Activated T-helper 17 cell treated with anti-CD3 and anti-CD28 coated beads, Interleukin-2, amount 50 U/mL, for 72 hours (primary cell): ENCODE measurements at regions not wholly inside any gene's neighbourhood (a gene's known extent, or its start where the extent isn't known, plus 50 kb on each side); places are given as distances from the start of the nearest gene placed in this dataset.

Experiments
- ATAC-seq: fragments of 150-1000 bp; cut with Tn5 transposase; replicated peaks from 2 replicates; pipeline ENCODE4 v1.10.0; 2021; ENCODE audit warnings: mild to moderate bottlenecking, moderate library complexity
- H3K27ac Mint-ChIP-seq: one replicate; pipeline ENCODE4 v1.8.0; 2022; ENCODE audit warnings: mixed read lengths
- H3K27me3 Mint-ChIP-seq: one replicate; pipeline ENCODE4 v1.8.0; 2022; ENCODE audit warnings: mixed read lengths
- H3K36me3 Mint-ChIP-seq: one replicate; pipeline ENCODE4 v1.8.0; 2022; ENCODE audit warnings: low read depth, mild to moderate bottlenecking, mixed read lengths
- H3K4me1 Mint-ChIP-seq: one replicate; pipeline ENCODE4 v1.8.0; 2022; ENCODE audit warnings: mixed read lengths
- H3K4me3 Mint-ChIP-seq: one replicate; pipeline ENCODE4 v1.8.0; 2022; ENCODE audit warnings: mild to moderate bottlenecking, mixed read lengths
- H3K9me3 Mint-ChIP-seq: one replicate; pipeline ENCODE4 v1.8.0; 2022; ENCODE audit warnings: mixed read lengths

DNA sequence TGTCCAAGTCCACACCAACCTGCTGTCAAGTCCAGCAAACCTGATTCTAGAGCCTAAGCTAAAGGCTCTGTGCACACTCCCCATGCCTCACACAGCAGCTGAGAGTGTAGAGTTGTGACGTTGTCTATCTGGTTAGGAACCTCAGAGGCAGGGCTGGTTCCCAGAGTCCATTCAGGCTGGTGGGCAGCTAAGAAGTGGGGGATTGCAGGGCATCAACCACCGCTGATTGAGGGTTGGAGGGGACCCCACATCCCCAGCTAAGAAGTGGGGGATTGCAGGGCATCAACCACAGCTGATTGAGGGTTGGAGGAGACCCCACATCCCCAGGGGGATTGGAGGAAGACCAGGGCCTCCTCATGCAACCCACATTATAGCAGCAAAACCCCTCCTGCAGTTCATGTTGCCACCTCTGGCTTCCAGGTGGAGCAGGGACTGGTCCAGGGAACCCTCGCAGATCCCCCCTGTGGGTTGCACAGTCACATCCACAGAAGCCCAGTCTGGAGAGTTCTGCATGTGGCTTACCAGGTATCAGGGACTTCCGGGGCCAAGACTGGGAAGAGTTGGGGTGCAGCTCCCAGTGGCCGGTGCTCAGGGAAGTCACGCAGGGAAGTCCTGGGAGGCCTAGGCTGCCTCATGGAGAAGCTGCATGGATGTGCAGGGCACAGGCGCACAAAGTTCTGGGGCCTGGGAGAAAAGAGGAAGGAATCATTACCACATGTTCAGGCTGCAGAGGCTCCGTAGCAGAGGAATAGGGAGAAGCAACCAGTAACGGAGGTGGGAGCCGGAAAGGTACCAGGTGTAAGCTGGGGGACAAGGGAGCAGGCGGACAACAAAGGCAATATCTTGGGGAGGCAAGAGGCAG, 71.4 kb upstream of the PCSK6 start:
- Mint-ChIP-seq H3K27ac (no peak overlapping the region), H3K9me3 (no peaks in the 10 kb centered on the region)

DNA sequence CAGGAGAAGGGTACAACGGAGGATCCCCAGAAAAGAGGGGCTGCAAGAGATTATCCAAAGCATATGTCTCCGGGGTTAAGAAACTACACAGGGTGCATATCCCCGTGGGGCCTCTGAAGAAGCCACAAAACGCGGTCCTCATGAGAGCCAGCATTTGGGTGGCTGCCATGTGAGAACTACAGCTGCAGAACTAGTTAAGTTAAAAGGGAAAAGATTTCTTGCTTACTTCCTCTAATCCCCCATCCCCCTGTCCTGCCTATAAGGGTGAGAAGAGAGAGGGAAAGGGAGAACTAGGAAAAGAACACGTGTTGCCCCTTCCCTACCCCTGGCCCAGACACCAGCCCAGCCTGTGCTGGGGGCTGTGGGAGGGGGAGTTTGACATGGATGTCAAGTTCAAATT, 70.4 kb upstream of the PCSK6 start:
- H3K4me3 Mint-ChIP-seq, result no peak overlapping the region
- no peaks in the 10 kb centered on the region for H3K4me1 Mint-ChIP-seq
- ATAC-seq, result no peak
- no peak overlapping the region for H3K27ac Mint-ChIP-seq
- H3K36me3 Mint-ChIP-seq, result no peaks in the 10 kb centered on the region
- no peaks in the 10 kb centered on the region for H3K9me3 Mint-ChIP-seq
- H3K27me3 Mint-ChIP-seq, result peaks cover 19% of the 10 kb centered on the region

More for the DNA sequence above, 71.4 kb upstream of the PCSK6 start:
- no peak for ATAC-seq
- Mint-ChIP-seq H3K4me3 (no peak overlapping the region), H3K4me1 (no peaks in the 10 kb centered on the region), H3K27me3 (peaks cover 19% of the 10 kb centered on the region), H3K36me3 (no peaks in the 10 kb centered on the region)

GRCh38 chr15:101558221-101558941, 68.9 kb upstream of the PCSK6 start:
- no peaks in the 10 kb centered on the region for H3K4me1 Mint-ChIP-seq
- H3K9me3 Mint-ChIP-seq, result no peaks in the 10 kb centered on the region
- H3K4me3 Mint-ChIP-seq, result no peak overlapping the region
- H3K36me3 Mint-ChIP-seq, result no peaks in the 10 kb centered on the region
- H3K27ac Mint-ChIP-seq, result no peak overlapping the region
- peaks cover 19% of the 10 kb centered on the region for H3K27me3 Mint-ChIP-seq
- no peak for ATAC-seq

- Mint-ChIP-seq H3K27me3 (peaks cover 19% of the 10 kb centered on the region), H3K9me3 (no peaks in the 10 kb centered on the region), H3K36me3 (no peaks in the 10 kb centered on the region), H3K27ac (no peak overlapping the region), H3K4me3 (no peak overlapping the region), H3K4me1 (no peaks in the 10 kb centered on the region)
- ATAC-seq, result no peak
Measured at GRCh38 chr15:101556273-101556672, 66.8 kb upstream of the PCSK6 start.

DNA sequence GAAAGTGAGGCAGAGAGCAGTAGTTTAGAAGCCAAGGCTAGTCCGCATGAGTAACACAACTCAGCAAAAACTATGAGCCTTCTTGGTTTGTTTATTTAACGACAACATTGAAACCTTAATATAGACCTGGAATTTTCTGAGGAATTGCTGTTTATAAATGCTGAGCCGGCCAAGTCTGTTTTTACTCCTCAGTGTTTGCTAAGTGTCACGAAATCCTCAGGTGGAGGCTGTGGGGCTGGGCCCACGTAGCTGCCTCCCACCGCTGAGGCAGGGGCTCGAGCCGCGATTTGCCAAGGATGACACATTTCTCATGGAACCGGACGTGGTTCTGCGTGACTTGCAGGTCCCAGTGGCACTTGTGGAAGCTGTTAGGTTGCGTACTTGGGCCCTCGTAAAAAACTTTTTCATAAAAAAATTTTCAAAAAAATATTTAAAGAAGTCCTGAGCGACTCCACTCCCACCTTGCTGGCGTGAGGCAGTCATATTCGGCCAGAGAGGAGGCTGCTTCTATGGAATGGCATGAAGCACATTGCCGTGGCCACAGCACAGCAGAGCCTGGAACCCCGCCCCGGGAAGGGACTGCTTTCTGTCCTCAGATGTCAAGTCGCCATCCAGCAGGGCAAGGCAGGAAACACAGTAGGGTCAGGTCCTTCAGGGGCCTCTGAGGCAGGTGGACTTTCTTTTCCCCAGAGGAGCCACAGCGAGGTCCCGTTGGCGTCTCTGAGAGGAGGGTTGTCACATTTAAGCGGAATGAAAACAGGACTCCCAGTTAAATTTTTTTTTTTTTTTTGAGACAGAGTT, 64.8 kb upstream of the PCSK6 start:
- Mint-ChIP-seq H3K27ac (no peak overlapping the region), H3K27me3 (peaks cover 15% of the 10 kb centered on the region), H3K4me1 (no peaks in the 10 kb centered on the region), H3K9me3 (no peaks in the 10 kb centered on the region), H3K36me3 (no peaks in the 10 kb centered on the region), H3K4me3 (no peak overlapping the region)
- no peak for ATAC-seq

GRCh38 chr15:101551696-101552591, 62.4 kb upstream of the PCSK6 start:
- Mint-ChIP-seq H3K27me3 (peaks cover 17% of the 10 kb centered on the region), H3K36me3 (no peaks in the 10 kb centered on the region)
- no peak for ATAC-seq

GRCh38 chr15:101550124-101550523, 60.6 kb upstream of the PCSK6 start:
- Mint-ChIP-seq H3K27ac (no peak overlapping the region), H3K9me3 (no peaks in the 10 kb centered on the region), H3K27me3 (peaks cover 27% of the 10 kb centered on the region), H3K4me1 (no peaks in the 10 kb centered on the region), H3K4me3 (no peak overlapping the region), H3K36me3 (no peaks in the 10 kb centered on the region)
- ATAC-seq, result no peak

More at GRCh38 chr15:101551696-101552591, 62.4 kb upstream of the PCSK6 start:
- H3K27ac Mint-ChIP-seq, result no peak overlapping the region
- no peaks in the 10 kb centered on the region for H3K9me3 Mint-ChIP-seq
- no peak overlapping the region for H3K4me3 Mint-ChIP-seq
- H3K4me1 Mint-ChIP-seq, result no peaks in the 10 kb centered on the region

DNA sequence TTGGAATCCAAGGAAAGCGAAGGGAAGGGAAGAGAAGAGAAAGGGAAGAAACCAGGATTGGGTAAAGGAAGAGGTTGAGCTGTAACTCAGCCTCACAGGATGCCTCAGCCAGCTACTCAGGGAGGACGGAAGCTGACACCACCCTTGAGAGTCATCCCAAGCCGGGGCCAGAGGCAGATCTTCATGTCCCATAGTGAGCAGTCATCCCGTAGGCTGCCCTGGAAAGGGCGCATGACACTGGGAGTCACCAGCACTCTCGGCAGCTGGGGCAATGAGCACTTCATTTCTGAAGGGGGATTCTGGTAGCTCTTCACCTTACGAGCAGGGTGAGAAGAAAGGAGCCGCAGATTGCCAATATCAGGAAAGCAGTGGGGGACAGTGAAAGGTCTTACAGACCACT, 60.1 kb upstream of the PCSK6 start:
- no peak for ATAC-seq
- no peaks in the 10 kb centered on the region for H3K4me1 Mint-ChIP-seq
- H3K36me3 Mint-ChIP-seq, result no peaks in the 10 kb centered on the region
- H3K27me3 Mint-ChIP-seq, result peaks cover 27% of the 10 kb centered on the region
- H3K4me3 Mint-ChIP-seq, result no peak overlapping the region
- H3K27ac Mint-ChIP-seq, result no peak overlapping the region
- no peaks in the 10 kb centered on the region for H3K9me3 Mint-ChIP-seq

GRCh38 chr15:101547737-101548136, 58.2 kb upstream of the PCSK6 start:
- Mint-ChIP-seq H3K4me1 (no peaks in the 10 kb centered on the region), H3K9me3 (no peaks in the 10 kb centered on the region), H3K27me3 (peaks cover 28% of the 10 kb centered on the region), H3K27ac (no peak overlapping the region), H3K36me3 (no peaks in the 10 kb centered on the region), H3K4me3 (no peak overlapping the region)
- no peak for ATAC-seq

DNA sequence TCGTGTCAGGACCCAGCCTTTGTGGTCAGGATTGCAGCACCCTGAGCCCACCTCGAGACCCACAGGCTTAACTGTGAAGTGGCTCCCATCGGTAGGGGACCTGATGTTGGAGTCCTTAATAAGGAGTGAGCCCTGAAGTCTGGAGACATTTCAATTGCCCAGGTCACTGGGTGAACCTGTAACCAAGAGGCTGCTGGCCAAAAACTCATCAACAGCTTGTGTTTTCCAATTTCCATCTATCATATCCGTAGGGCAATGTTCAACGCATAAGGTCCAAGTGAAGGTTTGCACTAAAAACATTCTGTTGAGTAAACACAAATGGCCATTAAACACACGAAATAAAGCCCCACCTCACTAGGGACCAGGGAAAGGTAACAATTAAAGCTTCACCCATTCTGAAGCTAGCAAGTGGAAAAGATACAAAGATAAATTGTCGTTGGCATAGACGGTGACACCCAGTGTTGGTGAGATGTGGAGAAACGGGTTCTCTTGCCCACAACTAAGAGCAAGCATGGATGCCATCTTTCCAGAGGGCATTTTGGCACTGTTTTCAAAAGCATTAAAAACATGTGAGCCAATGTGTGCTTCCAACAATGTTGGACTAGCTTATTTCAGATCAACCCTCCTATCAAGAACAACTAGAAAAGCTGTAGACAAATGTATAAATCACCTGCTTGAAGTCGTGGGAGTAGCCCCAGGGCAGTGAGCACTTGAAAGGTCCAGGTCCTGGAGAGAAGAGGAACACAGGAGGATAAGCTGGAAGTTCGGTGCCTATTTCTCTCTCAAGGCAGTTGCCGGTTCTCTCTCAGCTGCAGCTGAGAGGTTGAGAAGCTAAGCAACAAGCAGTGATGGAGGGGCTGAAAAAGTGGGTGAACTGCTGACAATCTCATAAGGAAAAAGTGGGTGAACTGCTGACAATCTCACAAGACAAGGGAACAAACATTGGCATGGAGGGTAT, 56.3 kb upstream of the PCSK6 start:
- Mint-ChIP-seq H3K4me3 (no peak overlapping the region), H3K9me3 (no peaks in the 10 kb centered on the region), H3K4me1 (no peaks in the 10 kb centered on the region), H3K27me3 (peaks cover 31% of the 10 kb centered on the region), H3K27ac (no peak overlapping the region), H3K36me3 (no peaks in the 10 kb centered on the region)
- ATAC-seq, result no peak

DNA sequence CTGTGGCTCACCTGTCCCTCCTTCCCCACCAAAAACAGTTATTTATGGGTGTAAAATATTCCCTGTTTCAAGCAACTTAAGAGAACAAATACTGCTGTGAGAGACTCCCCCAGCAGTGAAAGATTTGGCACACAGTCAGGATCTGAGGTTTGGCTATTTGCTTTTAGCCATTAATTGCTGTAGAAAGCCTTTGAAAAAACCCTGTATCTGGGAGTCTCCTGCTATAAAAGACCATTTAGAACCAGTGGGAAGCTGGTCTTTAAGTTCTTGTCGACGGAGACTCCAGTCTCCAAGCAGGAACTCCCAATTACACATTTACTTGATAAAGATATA, 55.1 kb upstream of the PCSK6 start:
- H3K36me3 Mint-ChIP-seq, result no peaks in the 10 kb centered on the region
- H3K4me1 Mint-ChIP-seq, result no peaks in the 10 kb centered on the region

GRCh38 chr15:101543926-101544612, 54.6 kb upstream of the PCSK6 start:
- H3K27ac Mint-ChIP-seq, result no peak overlapping the region

More for the DNA sequence above, 55.1 kb upstream of the PCSK6 start:
- Mint-ChIP-seq H3K9me3 (no peaks in the 10 kb centered on the region), H3K27me3 (peaks cover 31% of the 10 kb centered on the region), H3K27ac (no peak overlapping the region), H3K4me3 (no peak overlapping the region)
- no peak for ATAC-seq

More at GRCh38 chr15:101543926-101544612, 54.6 kb upstream of the PCSK6 start:
- Mint-ChIP-seq H3K27me3 (peaks cover 26% of the 10 kb centered on the region), H3K36me3 (no peaks in the 10 kb centered on the region), H3K4me1 (no peaks in the 10 kb centered on the region), H3K4me3 (no peak overlapping the region), H3K9me3 (no peaks in the 10 kb centered on the region)
- ATAC-seq, result no peak
